ENCODE measurements at regions not wholly inside any gene's neighbourhood (a gene's known extent, or its start where the extent isn't known, plus 50 kb on each side); places are given as distances from the start of the nearest gene placed in this dataset.

DNA sequence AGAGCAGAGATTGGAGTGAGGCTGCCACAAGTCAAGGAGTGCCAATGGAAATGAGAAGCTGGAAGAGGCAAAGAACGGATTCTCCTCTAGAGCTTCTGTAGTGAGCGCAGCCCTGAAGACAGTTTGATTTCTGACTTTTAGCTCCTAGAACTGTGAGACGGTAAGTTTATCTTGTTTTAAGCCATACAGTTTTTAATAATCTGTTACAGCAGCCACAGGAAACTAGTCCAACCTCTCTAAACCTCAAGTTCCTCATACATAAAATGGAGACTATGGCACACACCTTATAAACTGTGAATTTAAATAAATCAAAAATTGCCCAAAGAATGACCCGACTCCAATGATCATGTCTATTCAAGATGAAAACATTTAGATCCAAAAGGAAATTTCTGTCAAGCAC lies 596.5 kb downstream of the BCL11A start:
- DNase-seq: no peak

DNA sequence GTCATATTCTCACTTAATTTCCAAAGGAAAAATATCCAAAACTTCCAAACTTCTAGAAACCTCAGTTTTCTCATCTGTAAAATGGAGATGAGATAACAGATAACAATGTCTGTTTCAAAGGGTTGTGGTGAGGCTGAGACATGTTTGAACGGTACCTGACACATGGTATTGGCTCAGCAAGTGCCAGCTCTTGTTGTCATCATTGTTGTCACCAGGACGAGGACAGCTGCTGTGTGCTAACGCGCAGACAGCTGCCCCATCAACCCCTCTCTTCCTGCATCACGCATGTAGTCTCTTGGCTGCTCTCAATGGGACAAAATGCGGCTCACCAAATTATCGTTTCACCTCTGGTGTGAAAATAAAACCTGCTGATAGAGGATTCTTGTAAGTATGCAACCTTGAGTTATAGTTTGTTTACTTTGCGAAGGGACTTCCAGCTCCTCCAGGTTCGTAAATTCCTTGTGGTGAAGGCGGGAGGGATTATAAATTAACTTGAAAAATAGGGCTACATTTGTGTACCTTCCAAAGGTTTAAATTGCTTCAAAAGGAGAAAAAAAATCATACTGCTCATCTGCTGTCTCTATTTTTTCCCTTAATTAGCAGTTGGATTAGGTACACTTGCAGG lies 605.4 kb downstream of the BCL11A start:
- no peak for DNase-seq

DNA sequence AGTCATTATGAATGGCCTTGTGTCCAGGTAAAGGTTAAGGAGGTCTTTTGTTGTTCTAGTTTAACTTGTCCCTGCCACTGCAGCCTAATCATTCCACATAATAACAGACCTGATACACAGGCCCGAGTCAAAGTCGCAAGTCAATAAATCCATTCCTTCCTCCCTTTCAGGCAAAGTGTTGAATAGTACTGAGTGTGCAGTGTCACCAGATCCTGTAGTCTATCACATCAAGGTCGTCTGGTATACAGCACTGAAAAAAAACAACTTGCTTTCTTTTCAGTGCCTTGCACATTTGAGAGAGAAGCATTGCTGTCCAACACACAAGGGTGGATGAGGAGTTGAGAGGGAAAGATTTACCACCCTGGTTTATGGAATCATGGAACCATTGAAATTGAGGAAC lies 606.2 kb downstream of the BCL11A start:
- no peak for DNase-seq

DNA sequence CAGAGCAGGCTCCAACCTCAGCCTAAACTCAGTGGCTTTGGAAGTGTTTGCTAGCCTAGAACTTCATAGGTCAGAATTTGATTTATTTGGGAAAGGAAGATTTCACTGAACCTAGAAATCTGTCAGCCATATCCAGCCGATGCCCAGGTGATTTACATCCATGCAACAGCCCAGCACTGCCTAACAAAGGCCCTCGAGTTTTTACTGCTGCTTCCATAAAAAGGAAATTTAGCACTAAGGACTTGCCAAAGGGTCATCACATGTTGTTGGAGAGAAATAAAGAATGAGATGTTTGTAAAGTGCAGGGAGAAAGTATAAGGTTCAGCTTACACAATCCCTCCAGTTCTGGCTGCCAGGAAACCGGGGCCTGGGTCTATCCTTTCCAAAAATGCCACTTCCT lies 614.2 kb downstream of the BCL11A start:
- DNase-seq: no peak

DNA sequence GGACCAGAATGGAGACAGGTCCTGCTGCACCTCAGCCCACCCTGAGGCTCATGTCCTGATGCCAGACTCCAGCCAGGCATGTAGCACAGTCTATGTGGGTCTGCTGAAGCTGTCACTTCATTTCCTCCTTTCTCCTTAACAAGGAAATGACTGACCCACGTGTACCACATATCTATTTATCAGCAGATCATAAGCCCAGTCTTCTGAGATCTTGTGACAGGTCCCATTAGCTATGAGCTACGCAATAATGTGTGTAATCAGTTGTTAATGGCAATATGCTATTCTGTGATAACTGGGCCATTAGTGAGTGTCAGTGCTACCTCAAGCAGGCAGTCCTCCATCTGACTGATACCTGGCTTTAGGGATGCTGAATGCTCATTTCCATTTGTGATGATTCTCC lies 615.3 kb downstream of the BCL11A start:
- no peak for DNase-seq

DNA sequence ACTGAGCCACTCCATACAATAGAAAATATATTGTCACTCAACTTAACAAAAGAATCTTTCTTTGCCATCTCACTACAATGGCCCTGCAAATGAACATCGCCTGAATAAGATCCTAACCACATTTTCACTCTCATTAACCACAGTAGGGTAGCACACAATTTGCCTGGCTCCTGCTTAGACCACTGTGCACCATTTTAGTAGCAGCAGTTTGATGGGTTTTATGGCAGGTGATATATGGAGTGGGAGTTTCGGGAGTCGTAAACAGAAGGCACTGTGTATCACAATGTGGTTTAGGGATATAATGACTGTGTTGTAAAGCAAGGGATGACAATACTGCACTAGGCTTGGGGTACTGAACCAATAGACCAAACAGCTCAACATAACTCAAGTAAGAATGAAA lies 617.4 kb downstream of the BCL11A start:
- no peak for DNase-seq

DNA sequence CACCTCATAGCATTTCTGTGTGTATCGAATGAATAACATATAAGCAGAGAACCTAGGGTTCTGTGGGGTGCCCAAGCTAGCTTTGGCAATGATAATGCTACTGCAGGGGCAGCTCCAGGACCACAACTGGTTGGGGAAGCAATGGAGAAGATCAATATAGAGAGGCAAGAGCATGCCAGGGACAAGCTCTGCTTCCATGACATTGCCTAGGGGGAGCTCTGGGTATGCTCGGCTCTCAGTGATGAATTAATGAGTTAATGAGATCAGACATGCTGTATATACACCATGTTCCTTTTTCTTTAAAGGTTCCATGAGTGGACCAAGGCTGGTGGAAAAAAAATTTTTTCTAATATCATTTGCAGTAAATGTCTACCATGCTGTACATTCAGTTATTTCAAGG lies 618.4 kb downstream of the BCL11A start:
- no peak for DNase-seq

DNA sequence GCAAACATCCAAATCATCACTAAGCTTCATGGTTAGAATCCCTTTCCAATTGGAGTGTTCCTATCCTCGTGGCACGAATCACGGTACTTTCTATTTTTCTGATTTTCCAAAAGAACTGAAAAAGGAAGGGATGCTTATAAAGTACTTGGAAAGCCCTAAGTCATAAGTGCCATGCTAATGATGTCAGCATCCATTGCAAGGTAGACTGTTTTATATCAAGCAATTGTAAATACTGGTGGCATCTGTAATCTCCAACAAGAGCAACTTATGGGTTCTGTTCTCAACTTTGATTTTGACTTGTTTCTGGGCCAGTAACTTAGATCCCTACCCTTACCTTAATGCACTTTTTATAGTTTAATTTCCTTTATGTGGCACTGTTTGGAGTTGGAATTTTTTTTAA lies 619.5 kb downstream of the BCL11A start:
- DNase-seq: no peak

DNA sequence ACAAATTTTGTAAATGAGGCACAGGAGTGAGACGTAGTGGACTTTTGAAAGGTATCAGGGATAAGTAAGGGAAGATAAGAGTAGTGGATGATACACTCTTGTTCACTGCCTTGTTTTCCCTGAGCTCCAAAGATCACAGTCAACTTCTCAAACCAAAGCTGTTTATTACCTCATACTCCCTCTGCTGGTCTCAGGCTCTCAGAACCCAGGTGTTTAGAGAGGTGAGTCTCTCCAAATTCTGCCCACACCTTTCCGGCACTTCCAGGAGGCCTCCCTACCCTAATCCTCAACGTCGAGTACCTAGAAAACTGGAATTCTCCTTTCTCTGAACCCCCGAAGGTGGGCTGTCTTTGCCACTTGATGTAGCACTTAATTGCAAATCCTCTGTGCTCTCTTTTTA lies 621.1 kb downstream of the BCL11A start:
- DNase-seq: no peak

DNA sequence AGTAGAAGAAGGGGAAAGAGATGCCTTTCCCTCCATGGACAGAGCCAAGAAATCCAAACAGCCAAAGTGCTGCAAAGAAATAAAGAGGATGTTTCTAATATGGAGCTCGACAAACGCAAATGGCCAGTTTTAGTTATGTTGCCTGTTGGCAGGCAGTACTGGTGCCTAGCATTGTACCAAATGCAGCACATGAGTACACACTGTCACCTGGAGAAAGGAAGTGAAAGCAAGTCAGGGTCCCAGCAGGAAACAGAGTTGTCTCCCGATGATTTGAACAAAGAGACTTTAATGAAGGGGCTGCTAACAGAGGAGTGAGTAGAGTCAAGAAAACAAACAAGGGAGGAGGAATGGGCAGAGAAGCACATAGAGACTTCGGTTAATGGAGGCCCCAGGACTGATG lies 623.0 kb downstream of the BCL11A start:
- no peak for DNase-seq

DNA sequence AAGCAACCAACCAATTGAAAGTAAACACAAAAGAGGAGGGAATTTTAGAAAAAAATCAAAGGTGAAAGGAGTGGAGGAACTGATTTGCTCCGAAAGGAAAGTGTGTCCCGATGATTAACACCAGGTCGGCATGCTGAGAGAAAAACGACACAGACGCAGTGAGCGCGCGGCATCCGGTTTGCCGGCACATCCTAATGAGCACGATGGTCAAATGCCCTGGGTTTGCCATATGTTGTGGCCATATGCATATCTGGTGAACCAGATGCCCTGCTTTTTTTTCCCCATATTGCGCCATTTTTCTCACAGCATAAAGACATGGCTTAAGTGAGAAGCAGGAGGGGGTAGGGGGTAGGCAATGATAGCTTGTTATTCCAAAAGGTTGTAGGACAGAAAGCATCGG lies 626.7 kb downstream of the BCL11A start:
- DNase-seq: no peak

DNA sequence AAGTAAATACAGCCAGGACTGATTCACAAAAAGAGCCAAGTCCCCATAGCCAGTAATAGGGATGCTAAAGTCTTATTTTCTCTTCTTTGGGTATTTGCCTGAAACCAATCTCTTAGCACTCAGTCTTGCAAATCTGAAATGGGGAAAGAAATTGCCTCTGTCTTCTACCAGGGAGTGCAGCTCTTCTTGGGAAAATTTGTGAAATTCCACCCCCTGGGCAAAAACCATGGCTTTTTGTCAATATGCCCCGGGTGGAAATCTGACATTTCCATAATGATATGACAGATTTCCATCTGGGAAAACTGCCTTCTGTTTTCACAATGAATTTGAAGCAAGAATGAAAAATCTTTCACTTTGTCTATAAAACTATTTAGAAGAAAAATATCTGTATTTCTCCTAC lies 628.1 kb downstream of the BCL11A start:
- no peak for DNase-seq

DNA sequence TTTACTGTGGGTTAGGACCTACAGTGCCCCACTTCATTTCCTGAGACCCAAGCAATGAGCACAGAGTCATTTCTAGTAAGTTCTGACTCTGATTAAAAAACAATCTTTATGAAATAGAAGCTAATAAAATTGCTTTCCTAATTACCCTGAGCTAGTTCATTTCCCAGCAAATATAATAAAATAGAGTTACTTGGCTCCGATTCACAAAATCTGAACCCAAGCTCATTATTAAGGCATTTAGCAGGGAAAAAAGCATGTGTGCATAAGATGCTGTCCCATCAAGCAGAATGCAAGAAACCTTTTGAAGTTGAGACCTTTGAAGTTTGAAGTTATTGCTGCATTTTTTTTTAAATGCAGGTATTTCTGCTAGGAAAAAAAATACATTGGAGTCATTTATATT lies 629.1 kb downstream of the BCL11A start:
- DNase-seq: no peak

DNA sequence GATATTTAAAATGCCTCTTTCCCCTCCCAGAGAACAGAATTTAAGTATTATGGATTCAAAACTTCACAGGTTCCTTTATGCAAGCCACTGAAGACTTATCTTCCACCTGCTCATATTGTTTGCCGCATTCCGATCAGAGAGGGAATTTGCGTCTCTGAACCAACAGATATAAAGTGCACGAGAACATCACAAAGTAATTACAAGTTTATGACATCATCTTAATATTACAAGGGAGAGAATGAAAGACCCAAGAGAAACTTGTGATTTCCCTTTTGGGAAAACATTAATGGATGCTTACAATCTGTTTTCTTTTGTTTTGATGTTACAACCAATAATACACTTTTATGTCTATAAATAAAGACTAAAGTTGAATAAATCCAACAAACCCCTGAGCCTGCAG lies 631.0 kb downstream of the BCL11A start:
- no peak for DNase-seq

DNA sequence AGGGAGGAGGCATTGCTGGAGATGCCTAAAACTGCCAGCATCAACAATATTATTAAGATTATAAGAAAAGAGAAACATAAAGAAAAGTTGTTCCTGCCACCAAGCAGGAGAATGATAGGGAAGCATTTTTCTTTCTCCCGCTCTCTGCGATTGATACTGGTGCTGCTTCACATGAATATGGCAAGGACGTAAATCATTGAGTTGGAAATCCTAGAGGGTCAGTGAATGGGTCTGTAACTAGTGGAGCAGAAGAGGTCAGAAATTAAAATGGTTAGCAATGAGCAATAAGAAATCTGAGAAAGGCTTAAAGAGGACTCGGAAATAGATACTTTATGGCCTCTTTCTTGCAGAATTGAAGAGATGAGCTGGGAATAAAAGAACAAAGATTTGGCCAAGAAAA lies 631.7 kb downstream of the BCL11A start:
- no peak for DNase-seq

DNA sequence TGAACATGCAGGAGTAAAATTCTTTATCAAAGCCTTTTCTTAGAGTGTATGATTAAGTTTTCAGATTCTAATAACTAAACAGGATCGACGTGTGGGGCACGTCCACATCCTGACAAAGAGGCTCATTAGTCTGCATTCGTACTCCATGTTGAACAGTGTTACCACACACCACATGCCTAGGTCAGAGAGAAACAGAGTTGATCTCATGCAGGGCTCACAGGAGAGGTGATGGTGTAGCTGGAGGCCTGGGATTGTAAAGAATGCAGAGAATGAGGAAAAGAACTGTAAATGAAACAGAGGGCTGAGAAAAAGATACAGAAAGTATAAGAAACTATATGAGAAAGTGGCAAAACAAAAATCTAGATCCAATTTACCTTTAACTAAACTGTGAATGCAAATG lies 632.5 kb downstream of the BCL11A start:
- no peak for DNase-seq

DNA sequence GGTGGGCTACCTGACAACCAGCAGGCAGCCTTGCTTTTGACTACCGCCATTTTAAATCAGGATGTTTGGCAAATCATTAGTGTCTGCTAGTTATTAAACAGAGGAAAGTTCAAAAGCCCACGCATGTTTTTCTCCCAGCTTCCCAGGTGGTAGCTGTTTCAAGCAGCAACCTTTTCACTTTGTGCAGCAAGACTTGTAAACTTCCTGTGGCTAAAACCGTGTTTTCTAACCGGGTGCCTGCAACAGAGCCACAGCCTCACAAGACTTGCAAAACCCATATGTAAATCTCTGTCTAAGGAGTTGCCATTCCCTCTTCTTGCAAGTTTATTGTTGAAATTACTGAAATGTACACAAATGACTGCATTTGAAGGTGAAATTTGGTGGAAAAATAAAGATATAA lies 633.1 kb downstream of the BCL11A start:
- DNase-seq: no peak

DNA sequence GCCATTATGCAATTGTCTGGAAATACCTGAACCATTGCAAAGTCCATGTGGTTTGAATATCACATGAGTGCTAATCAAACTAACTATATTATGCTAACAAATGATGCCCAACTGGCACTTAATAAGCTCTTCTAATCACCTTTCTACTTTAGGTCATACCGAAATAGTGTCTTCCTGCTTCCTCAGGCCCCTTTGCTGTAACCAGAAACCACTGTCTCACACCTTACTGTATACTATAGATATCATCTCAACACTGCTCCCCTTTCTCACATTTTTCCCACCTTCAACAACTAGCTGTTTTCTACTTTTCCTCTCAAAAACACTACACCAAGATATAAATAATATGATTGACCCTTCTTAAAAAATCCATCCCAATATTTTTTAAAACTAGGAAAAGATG lies 633.9 kb downstream of the BCL11A start:
- DNase-seq: no peak

DNA sequence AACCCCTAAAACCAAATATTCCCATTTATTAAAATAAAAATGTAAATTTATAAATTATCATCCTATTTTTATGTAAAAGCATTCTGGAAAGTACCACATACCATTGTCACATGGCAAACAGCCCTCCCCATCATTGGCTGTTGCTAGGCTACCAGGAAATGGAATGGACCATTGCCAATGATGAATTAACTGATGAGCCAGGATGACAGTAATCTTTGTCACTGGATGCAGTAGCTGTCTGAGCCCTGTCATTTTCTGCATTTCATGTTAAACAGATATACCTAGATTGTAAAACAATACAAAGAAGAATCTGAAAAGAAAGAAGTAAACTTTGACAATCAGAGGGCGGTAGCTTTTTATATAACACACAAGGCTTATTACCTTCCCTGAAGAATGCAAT lies 641.4 kb downstream of the BCL11A start:
- no peak for DNase-seq

DNA sequence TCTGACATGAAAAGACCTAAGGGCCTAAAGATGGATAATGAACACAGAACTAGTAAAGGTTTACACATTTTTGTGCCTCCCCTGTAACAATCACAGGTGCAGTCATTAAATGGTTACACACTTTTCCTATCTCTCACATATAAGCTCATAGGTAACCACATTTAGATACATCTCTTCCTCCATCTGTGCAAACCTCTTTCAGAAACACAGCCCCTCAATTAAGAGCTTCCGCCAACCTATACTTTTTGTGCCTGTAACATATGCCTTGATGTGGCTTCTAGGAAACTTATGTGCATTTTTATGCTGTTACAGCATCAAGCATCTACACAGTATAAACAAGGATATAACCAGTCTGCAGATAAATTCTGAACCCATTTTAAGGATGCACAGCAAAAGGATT lies 643.3 kb downstream of the BCL11A start:
- DNase-seq: no peak

DNA sequence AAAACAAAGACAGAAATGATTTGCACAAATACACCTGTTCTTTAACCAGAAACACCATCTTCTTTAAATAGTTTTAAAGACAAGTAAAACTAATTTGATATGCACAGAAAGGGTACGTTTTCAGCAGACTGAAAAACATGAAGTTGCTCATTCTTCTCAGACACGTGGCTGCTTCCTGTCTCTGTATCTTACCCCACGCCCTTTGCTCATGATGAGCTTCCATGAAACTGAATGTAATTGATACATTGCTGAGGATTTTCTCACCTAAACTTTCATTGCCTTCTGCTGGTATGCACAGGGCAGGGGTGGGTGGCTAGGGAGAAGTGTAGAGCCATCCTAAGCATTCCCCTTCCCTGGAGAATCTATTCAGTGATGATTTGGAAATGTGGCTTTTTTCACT lies 644.3 kb downstream of the BCL11A start:
- no peak for DNase-seq

DNA sequence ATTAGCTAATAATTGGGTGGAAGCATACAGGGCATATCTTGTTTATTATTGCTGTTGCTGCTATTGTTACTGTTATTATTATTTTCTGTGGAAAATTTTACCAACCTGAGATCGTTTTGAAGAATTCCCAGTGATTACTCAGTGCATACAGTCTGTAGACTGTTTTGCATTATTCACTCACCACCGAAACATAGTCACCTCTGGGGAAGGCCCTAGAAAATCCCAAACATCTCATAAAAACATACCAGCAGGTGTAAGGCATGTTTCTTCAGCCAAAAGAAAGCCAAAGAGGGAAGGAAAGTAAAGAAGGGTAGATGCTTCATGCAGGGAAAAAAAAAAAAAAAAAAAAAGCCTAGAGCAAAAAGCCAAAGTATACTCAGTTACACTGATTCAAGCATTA lies 647.7 kb downstream of the BCL11A start:
- no peak for DNase-seq

DNA sequence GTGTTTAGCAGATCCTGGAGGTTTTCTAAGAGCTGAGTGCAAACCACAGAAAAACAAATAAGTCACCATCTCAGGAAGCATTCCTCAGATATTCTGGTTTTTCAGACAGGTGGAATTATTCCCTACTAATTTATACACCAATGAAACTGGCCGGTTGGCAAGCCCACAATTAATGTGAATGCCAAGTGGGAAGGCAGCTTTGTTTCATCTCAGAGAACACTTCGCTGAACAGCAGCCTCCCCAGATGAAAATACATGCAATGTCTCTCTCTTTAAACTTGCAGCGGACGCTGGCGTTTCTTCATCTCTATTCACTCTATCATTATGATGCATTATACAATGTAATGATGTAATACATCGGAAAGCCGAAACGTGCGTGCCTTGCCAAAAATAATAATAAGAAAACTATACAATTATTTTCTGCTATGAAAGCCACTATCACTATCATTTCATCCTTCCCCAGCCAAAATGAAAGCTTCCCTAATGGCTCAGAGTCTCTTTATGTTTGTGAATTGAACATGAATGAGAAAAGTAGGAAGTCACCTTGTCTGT lies 649.4 kb downstream of the BCL11A start:
- DNase-seq: no peak

DNA sequence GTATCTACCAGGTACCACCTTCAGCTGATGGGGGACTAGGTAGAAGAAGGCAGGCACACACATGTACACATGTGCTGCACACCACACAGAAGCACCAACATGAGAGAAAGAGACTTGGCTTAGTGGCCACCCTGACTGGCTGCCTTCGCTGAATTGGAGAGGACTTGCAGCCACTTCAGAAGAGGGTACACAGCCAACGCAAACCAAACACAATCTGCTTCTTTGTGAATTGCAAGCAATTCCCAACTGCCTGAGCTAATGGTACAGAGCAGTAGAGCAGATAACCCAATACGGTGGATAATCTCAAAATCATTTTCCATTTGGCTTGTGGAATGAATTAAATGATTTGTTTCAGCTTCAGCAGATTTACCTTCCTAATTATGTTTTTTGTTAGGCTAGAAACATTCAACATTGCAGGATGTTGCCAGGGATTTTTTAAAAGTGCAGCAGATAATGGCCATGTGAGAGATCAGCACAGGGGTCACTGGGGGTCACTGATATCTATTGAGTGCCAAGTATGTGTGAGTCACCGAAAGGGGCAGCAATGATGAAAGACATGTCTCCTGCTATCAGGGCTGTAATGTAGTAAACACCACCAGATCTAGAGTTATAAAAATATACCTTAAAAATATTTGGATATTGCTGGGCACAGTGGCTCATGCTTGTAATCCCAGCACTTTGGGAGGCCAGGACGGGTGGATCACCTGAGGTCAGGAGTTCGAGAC lies 652.6 kb downstream of the BCL11A start:
- no peak for DNase-seq

DNA sequence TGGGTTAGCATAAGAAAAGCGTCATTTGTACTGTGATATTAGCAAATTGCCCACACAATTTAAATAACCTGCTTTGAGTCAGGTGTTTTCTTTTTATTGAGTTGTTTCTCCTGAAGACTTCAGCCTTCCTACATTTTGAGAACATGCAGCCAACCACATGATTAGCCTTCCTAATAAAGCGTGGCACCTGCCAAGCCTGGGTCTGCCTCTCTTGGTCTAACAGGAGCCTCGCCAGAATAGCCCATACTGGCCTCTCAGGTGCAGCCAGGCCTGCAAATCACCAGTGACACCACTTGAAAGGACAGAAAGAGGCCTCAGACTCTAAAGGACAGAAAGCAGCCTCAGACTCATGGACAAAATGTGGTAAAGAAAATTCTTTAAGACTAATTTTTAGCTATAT lies 653.8 kb downstream of the BCL11A start:
- DNase-seq: no peak
